ENCODE measurements at regions not wholly inside any gene's neighbourhood (a gene's known extent, or its start where the extent isn't known, plus 50 kb on each side); places are given as distances from the start of the nearest gene placed in this dataset.
A peak's percentile ranks its signal among the peaks of the same experiment; 100 is the strongest.

GRCh38 chr3:148615382-148615781 is 82.3 kb upstream of the AGTR1 start:
- no peak overlapping the region for H3K27ac Mint-ChIP-seq (ENCODE audit: unreplicated experiment)
- no peak for TF ChIP-seq CTCF (IDR thresholded peaks at IDR 0.05)
- no peak for DNase-seq (ENCODE audit: low spot score)
- H3K9me3 Mint-ChIP-seq (ENCODE audit: low read depth): peaks cover 4% of the 10 kb centered on the region
- H3K4me3 Mint-ChIP-seq (ENCODE audit: unreplicated experiment): no peak overlapping the region
- peaks cover 3% of the 10 kb centered on the region for H3K4me1 Mint-ChIP-seq (ENCODE audit: low read depth)
- no peaks in the 10 kb centered on the region for H3K36me3 Mint-ChIP-seq (ENCODE audit: low read depth)
- H3K27me3 Mint-ChIP-seq (ENCODE audit: low read depth): no peaks in the 10 kb centered on the region

- Mint-ChIP-seq H3K27ac (ENCODE audit: unreplicated experiment) (no peak overlapping the region), H3K36me3 (ENCODE audit: low read depth) (no peaks in the 10 kb centered on the region), H3K4me1 (ENCODE audit: low read depth) (peaks cover 18% of the 10 kb centered on the region), H3K27me3 (ENCODE audit: low read depth) (no peaks in the 10 kb centered on the region), H3K9me3 (ENCODE audit: low read depth) (peaks cover 2% of the 10 kb centered on the region), H3K4me3 (ENCODE audit: unreplicated experiment) (no peak overlapping the region)
- no peak for TF ChIP-seq CTCF (IDR thresholded peaks at IDR 0.05)
- DNase-seq (ENCODE audit: low spot score): no peak
These were observed 72.5 kb upstream of the AGTR1 start for GRCh38 chr3:148625095-148625736.

- H3K4me3 Mint-ChIP-seq (ENCODE audit: unreplicated experiment): no peak overlapping the region
- DNase-seq (ENCODE audit: low spot score): no peak
- peaks cover 18% of the 10 kb centered on the region for H3K4me1 Mint-ChIP-seq (ENCODE audit: low read depth)
- no peaks in the 10 kb centered on the region for H3K36me3 Mint-ChIP-seq (ENCODE audit: low read depth)
- H3K9me3 Mint-ChIP-seq (ENCODE audit: low read depth): peaks cover 2% of the 10 kb centered on the region
- H3K27me3 Mint-ChIP-seq (ENCODE audit: low read depth): no peaks in the 10 kb centered on the region
- TF ChIP-seq CTCF (IDR thresholded peaks at IDR 0.05): no peak
- no peak overlapping the region for H3K27ac Mint-ChIP-seq (ENCODE audit: unreplicated experiment)
These were observed 71.7 kb upstream of the AGTR1 start for GRCh38 chr3:148625991-148626390.

- Mint-ChIP-seq H3K36me3 (ENCODE audit: low read depth) (no peaks in the 10 kb centered on the region), H3K27ac (ENCODE audit: unreplicated experiment) (no peak overlapping the region), H3K27me3 (ENCODE audit: low read depth) (no peaks in the 10 kb centered on the region), H3K4me1 (ENCODE audit: low read depth) (peaks cover 18% of the 10 kb centered on the region), H3K4me3 (ENCODE audit: unreplicated experiment) (no peak overlapping the region), H3K9me3 (ENCODE audit: low read depth) (peaks cover 24% of the 10 kb centered on the region)
- no peak for DNase-seq (ENCODE audit: low spot score)
- TF ChIP-seq CTCF (IDR thresholded peaks at IDR 0.05): no peak
These were observed 68.7 kb upstream of the AGTR1 start for GRCh38 chr3:148629006-148629405.

- DNase-seq (ENCODE audit: low spot score): no peak
- Mint-ChIP-seq H3K27me3 (ENCODE audit: low read depth) (no peaks in the 10 kb centered on the region), H3K4me3 (ENCODE audit: unreplicated experiment) (no peak overlapping the region), H3K27ac (ENCODE audit: unreplicated experiment) (no peak overlapping the region), H3K4me1 (ENCODE audit: low read depth) (no peaks in the 10 kb centered on the region), H3K9me3 (ENCODE audit: low read depth) (peaks cover 27% of the 10 kb centered on the region), H3K36me3 (ENCODE audit: low read depth) (no peaks in the 10 kb centered on the region)
- peak; percentile 68 for TF ChIP-seq CTCF (IDR thresholded peaks at IDR 0.05)
These were observed 66.4 kb upstream of the AGTR1 start for GRCh38 chr3:148631124-148631903.

All from chondrocyte (in vitro differentiated cells).